ENCODE measurements at regions not wholly inside any gene's neighbourhood (a gene's known extent, or its start where the extent isn't known, plus 50 kb on each side); places are given as distances from the start of the nearest gene placed in this dataset.

DNA sequence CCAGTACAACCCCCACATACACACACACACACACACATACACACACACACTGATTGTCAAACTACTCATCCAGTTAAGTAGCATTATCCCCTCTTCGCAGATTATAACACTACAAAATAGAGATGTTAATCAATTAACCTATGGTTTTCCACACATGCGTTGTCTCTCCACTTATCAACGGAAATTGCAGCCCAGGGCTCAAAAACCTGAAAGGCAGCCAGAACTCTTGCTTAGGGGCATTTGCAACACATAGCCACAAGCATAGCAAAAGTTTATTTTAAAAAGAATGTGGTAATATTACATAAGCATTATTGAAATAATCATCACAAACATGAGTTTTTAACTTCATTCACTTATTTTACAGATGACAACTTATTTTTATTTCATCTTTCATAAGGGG, 265.8 kb downstream of the SLC16A7 start:
- TF ChIP-seq, protein P1, sequence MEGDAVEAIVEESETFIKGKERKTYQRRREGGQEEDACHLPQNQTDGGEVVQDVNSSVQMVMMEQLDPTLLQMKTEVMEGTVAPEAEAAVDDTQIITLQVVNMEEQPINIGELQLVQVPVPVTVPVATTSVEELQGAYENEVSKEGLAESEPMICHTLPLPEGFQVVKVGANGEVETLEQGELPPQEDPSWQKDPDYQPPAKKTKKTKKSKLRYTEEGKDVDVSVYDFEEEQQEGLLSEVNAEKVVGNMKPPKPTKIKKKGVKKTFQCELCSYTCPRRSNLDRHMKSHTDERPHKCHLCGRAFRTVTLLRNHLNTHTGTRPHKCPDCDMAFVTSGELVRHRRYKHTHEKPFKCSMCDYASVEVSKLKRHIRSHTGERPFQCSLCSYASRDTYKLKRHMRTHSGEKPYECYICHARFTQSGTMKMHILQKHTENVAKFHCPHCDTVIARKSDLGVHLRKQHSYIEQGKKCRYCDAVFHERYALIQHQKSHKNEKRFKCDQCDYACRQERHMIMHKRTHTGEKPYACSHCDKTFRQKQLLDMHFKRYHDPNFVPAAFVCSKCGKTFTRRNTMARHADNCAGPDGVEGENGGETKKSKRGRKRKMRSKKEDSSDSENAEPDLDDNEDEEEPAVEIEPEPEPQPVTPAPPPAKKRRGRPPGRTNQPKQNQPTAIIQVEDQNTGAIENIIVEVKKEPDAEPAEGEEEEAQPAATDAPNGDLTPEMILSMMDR (conservative IDR thresholded peaks at IDR 0.05 in 1 of 2, IDR thresholded peaks at IDR 0.05 in 1 of 2; ENCODE audit: low read depth in 1 of 2, low read length in 2 of 2), result no peak
- no peak for TF ChIP-seq EZH2 (IDR thresholded peaks at IDR 0.05; ENCODE audit: low read length, missing control alignments)

Data from fibroblast of lung (primary cell).